Upper lobe of right lung (tissue), 1 donor: ENCODE measurements at regions not wholly inside any gene's neighbourhood (a gene's known extent, or its start where the extent isn't known, plus 50 kb on each side); places are given as distances from the start of the nearest gene placed in this dataset.

Source experiments
- ATAC-seq: fragments of 200-7000 bp; cut with Tn5 transposase; one replicate; pipeline ENCODE4 v1.9.1; 2020; ENCODE audit warnings: mild to moderate bottlenecking, moderate library complexity
- DNase-seq: peaks from one replicate; pipeline ENCODE4 v3.0.0-alpha.2; 2020
- H3K27ac ChIP-seq: fragments of 200-600 bp; one replicate; pipeline ENCODE4 v1.8.0; 2022
- H3K27me3 ChIP-seq: fragments of 200-600 bp; one replicate; pipeline ENCODE4 v1.8.0; 2022; ENCODE audit warnings: mild to moderate bottlenecking
- H3K36me3 ChIP-seq: fragments of 200-600 bp; one replicate; pipeline ENCODE4 v1.8.0; 2022
- H3K4me1 ChIP-seq: fragments of 200-600 bp; one replicate; pipeline ENCODE4 v1.8.0; 2022
- H3K4me3 ChIP-seq: fragments of 200-600 bp; one replicate; pipeline ENCODE4 v1.8.0; 2022; ENCODE audit warnings: mild to moderate bottlenecking
- H3K9me3 ChIP-seq: fragments of 200-600 bp; one replicate; pipeline ENCODE4 v1.8.0; 2022
- intact Hi-C: fragments of 100-400 bp; cut with DNase I; formaldehyde crosslinking; loops from one replicate; pipeline ENCODE4 v1.11.0; 2022
- TF ChIP-seq, protein P1 (sequence below): fragments of 200-600 bp; IDR thresholded peaks from one replicate; pipeline ENCODE4 v1.8.0; 2022; ENCODE audit warnings: antibody characterized with exemption
- donor health status: DM: no; HTN: yes; CAD: no; lungs with severe emphysema.

- no peak for ATAC-seq
- Histone ChIP-seq H3K36me3 (no peaks in the 10 kb centered on the region), H3K4me3 (no peak overlapping the region), H3K27ac (no peak overlapping the region), H3K9me3 (no peaks in the 10 kb centered on the region), H3K27me3 (no peaks in the 10 kb centered on the region), H3K4me1 (no peaks in the 10 kb centered on the region)
- intact Hi-C loops, result no loop called here
- TF ChIP-seq, protein P1, sequence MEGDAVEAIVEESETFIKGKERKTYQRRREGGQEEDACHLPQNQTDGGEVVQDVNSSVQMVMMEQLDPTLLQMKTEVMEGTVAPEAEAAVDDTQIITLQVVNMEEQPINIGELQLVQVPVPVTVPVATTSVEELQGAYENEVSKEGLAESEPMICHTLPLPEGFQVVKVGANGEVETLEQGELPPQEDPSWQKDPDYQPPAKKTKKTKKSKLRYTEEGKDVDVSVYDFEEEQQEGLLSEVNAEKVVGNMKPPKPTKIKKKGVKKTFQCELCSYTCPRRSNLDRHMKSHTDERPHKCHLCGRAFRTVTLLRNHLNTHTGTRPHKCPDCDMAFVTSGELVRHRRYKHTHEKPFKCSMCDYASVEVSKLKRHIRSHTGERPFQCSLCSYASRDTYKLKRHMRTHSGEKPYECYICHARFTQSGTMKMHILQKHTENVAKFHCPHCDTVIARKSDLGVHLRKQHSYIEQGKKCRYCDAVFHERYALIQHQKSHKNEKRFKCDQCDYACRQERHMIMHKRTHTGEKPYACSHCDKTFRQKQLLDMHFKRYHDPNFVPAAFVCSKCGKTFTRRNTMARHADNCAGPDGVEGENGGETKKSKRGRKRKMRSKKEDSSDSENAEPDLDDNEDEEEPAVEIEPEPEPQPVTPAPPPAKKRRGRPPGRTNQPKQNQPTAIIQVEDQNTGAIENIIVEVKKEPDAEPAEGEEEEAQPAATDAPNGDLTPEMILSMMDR, result no peak
- DNase-seq, result no peak
Measured at GRCh38 chr3:148600902-148601765, 96.6 kb upstream of the AGTR1 start.

DNA sequence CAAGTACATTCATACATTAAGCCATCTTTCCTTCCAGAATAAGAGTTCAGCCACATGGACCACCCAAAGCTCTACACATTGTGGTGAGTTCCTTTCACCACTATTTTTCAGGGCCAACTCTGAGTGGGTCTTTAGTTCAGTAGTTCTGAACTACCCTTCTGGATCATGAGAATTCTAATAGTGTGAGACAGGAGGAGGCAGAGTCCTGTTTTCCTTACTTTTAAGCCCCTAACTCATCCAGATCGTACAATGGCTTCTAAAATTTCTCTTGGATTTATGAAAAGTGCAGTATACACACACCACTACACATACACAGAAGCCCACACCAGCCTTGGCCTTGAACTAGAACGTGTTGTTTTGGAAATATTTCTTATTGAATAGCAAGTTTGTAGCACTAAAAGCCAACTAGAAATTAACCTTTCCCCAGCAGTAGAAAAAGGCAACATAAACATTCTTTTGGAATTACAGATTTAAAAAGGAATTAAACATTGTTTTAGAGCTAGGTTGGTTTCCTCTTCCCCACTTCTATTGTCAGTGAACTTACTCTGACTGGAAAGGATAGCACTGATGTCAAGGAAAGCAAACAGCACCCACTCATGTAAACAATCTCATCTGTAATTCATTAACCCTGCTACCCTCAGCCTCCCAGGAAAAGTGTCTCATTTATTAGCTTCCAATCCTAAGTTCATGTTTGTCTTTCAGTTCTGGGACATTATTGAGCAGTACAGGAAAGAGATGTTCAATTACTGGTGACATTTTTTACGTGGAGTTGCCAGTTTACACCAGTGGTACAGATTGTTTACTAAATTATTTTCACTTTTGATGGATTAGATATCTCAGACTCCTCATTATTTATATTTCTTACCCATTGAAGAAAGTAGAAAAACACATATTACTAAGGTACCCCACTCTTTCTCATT lies 95.7 kb upstream of the AGTR1 start:
- no peak for ATAC-seq
- intact Hi-C loops, result no loop called here
- no peaks in the 10 kb centered on the region for H3K9me3 ChIP-seq

GRCh38 chr3:148604270-148605085 lies 93.2 kb upstream of the AGTR1 start:
- Histone ChIP-seq H3K4me1 (no peaks in the 10 kb centered on the region), H3K27ac (no peak overlapping the region), H3K36me3 (no peaks in the 10 kb centered on the region), H3K9me3 (no peaks in the 10 kb centered on the region), H3K4me3 (no peak overlapping the region), H3K27me3 (no peaks in the 10 kb centered on the region)
- TF ChIP-seq, protein P1, result no peak
- no peak for ATAC-seq
- intact Hi-C loops, result no loop called here
- DNase-seq, result no peak

More for the DNA sequence above, 95.7 kb upstream of the AGTR1 start:
- no peak overlapping the region for H3K4me3 ChIP-seq
- no peaks in the 10 kb centered on the region for H3K27me3 ChIP-seq
- no peaks in the 10 kb centered on the region for H3K36me3 ChIP-seq
- DNase-seq, result no peak
- H3K27ac ChIP-seq, result no peak overlapping the region
- H3K4me1 ChIP-seq, result no peaks in the 10 kb centered on the region
- TF ChIP-seq, protein P1, result no peak

- H3K27ac ChIP-seq, result no peak overlapping the region
- no peak overlapping the region for H3K4me3 ChIP-seq
- H3K36me3 ChIP-seq, result no peaks in the 10 kb centered on the region
- no peaks in the 10 kb centered on the region for H3K4me1 ChIP-seq
- H3K9me3 ChIP-seq, result no peaks in the 10 kb centered on the region
- DNase-seq (no peak), ATAC-seq (no peak)
- no peaks in the 10 kb centered on the region for H3K27me3 ChIP-seq
- intact Hi-C loops, result no loop called here
- TF ChIP-seq, protein P1, result no peak
Measured at GRCh38 chr3:148605521-148605920, 92.2 kb upstream of the AGTR1 start.

GRCh38 chr3:148606979-148607378 lies 90.7 kb upstream of the AGTR1 start:
- intact Hi-C loops, result no loop called here
- DNase-seq (no peak), ATAC-seq (no peak)
- no peak overlapping the region for H3K27ac ChIP-seq
- TF ChIP-seq, protein P1, result no peak
- no peaks in the 10 kb centered on the region for H3K9me3 ChIP-seq
- no peaks in the 10 kb centered on the region for H3K36me3 ChIP-seq
- no peaks in the 10 kb centered on the region for H3K27me3 ChIP-seq
- no peak overlapping the region for H3K4me3 ChIP-seq
- H3K4me1 ChIP-seq, result no peaks in the 10 kb centered on the region
